ENCODE measurements at regions not wholly inside any gene's neighbourhood (a gene's known extent, or its start where the extent isn't known, plus 50 kb on each side); places are given as distances from the start of the nearest gene placed in this dataset.

DNA sequence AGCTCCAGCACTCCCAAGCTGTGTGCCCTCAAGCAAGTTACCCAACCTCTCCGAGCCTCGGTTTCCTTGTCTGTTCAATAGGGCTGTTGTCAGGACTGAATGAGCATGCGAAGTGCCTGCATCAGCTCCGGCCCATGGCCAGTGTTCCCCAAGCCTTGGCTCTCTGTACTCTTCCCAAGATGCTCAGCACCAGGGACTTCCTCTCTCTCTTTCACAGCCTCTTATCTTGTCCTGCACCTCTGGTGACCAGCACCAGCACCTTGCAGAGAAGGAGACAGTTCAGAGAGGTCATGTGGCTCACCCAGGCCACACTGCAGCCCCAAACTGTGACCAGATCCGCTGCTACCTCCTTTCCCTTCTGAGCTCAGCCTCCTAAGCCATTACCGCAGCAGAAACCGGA is 120.3 kb upstream of the ANO1 start:
- no peaks in the 10 kb centered on the region for H3K9me3 ChIP-seq (ENCODE audit: control insufficient read depth in 1 of 2, insufficient read depth in 1 of 2, low read depth in 1 of 2, low read length in 2 of 2)
- H3K4me2 ChIP-seq (ENCODE audit: low read length), result no peak overlapping the region
- peaks cover 9 to 33% of the 10 kb centered on the region in 2 experiments for H3K4me1 ChIP-seq (ENCODE audit: control insufficient read depth in 1 of 2, insufficient read depth in 2 of 2, low read length in 2 of 2)
- no peak overlapping the region for H2AFZ ChIP-seq (ENCODE audit: low read depth, low read length, poor library complexity, severe bottlenecking)
- ChIA-PET POLR2A (interaction anchor here (2.1 kb wide), 1 partner anchor 8 kb away, joined by 6 read pairs; no protein-coding TSS in a partner anchor), CTCF (no interaction called here), RAD21 (ENCODE audit: low non-redundant PET in 1 of 2, low total read pairs in 2 of 2, uncharacterized antibody in 2 of 2, unreplicated experiment in 2 of 2) (no interaction called here)
- H3K9me2 ChIP-seq (ENCODE audit: insufficient read depth), result no peaks in the 10 kb centered on the region
- ATAC-seq (no peak), DNase-seq (ENCODE audit: low read depth, low spot score) (no peak)
- no peak overlapping the region for H3K9ac ChIP-seq (ENCODE audit: low read length)
- no peak overlapping the region for H3K27ac ChIP-seq (ENCODE audit: low read depth, low read length)
- H3K27me3 ChIP-seq (ENCODE audit: insufficient read depth, low read length), result no peaks in the 10 kb centered on the region
- no peaks in the 10 kb centered on the region for H3K79me2 ChIP-seq (ENCODE audit: insufficient read depth, low read length)
- no peaks in the 10 kb centered on the region for H3K36me3 ChIP-seq (ENCODE audit: control insufficient read depth in 1 of 2, insufficient read depth in 2 of 2, low read length in 2 of 2)
- H3K4me3 ChIP-seq (replicated peaks in 1 of 2; ENCODE audit: low read depth in 1 of 2, low read length in 2 of 2), result no peak overlapping the region
- H4K20me1 ChIP-seq (ENCODE audit: insufficient read depth), result no peaks in the 10 kb centered on the region
- TF ChIP-seq POLR2AphosphoS5 (IDR thresholded peaks at IDR 0.05; ENCODE audit: low read depth, low read length) (no peak), SP1 (IDR thresholded peaks at IDR 0.05; ENCODE audit: low read depth) (no peak), SRF (IDR thresholded peaks at IDR 0.05; ENCODE audit: low read depth) (no peak), EZH2phosphoT487 (IDR thresholded peaks at IDR 0.05; ENCODE audit: borderline replicate concordance) (no peak), EZH2 (IDR thresholded peaks at IDR 0.05) (no peak), FOSL1 (IDR thresholded peaks at IDR 0.05; ENCODE audit: low read depth) (no peak)
- TF ChIP-seq, protein P1, sequence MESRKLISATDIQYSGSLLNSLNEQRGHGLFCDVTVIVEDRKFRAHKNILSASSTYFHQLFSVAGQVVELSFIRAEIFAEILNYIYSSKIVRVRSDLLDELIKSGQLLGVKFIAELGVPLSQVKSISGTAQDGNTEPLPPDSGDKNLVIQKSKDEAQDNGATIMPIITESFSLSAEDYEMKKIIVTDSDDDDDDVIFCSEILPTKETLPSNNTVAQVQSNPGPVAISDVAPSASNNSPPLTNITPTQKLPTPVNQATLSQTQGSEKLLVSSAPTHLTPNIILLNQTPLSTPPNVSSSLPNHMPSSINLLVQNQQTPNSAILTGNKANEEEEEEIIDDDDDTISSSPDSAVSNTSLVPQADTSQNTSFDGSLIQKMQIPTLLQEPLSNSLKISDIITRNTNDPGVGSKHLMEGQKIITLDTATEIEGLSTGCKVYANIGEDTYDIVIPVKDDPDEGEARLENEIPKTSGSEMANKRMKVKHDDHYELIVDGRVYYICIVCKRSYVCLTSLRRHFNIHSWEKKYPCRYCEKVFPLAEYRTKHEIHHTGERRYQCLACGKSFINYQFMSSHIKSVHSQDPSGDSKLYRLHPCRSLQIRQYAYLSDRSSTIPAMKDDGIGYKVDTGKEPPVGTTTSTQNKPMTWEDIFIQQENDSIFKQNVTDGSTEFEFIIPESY (IDR thresholded peaks at IDR 0.05; ENCODE audit: extremely low read depth, insufficient replicate concordance, low read length), result no peak
- no TSS peak for BruUV-seq (replicated peaks)
- intact Hi-C loops (cut with micrococcal nuclease), result no loop called here

DNA sequence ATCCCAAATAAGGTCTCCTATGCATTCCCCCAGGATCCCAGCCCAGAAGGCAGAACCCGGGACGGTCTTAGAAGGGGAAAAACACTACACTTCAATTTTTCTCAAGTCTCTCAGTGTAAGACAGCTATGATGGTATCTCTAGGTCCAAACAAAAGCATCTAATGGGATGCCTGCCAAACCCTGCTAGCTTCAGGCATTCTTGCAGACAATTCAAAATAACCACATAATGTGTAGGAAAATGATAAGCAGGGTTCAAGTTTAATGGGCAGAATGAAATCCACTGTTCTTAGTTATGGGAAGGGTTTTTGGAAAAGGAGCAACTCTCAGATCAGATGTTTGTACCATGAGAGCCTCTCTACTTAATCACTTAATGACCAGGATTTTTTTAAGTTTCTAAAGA is 119.8 kb upstream of the ANO1 start:
- ChIA-PET RAD21 (ENCODE audit: low non-redundant PET in 1 of 2, low total read pairs in 2 of 2, uncharacterized antibody in 2 of 2, unreplicated experiment in 2 of 2) (no interaction called here), POLR2A (interaction anchor here (2.1 kb wide), 1 partner anchor 9 kb away, joined by 6 read pairs; no protein-coding TSS in a partner anchor), CTCF (interaction anchor here (1.6 kb wide), 1 partner anchor 11 kb away, joined by 4 read pairs; no protein-coding TSS in a partner anchor)
- no peak overlapping the region for H3K27ac ChIP-seq (ENCODE audit: low read depth, low read length)
- H3K4me3 ChIP-seq (replicated peaks in 1 of 2; ENCODE audit: low read depth in 1 of 2, low read length in 2 of 2), result no peak overlapping the region
- no peaks in the 10 kb centered on the region for H3K9me3 ChIP-seq (ENCODE audit: control insufficient read depth in 1 of 2, insufficient read depth in 1 of 2, low read depth in 1 of 2, low read length in 2 of 2)
- H3K9ac ChIP-seq (ENCODE audit: low read length), result no peak overlapping the region
- intact Hi-C loops (cut with micrococcal nuclease), result no loop called here
- TF ChIP-seq FOSL1 (IDR thresholded peaks at IDR 0.05; ENCODE audit: low read depth) (no peak), POLR2A (IDR thresholded peaks at IDR 0.05; ENCODE audit: borderline replicate concordance, extremely low read depth, insufficient read depth, insufficient read length) (no peak), ZFX (IDR thresholded peaks at IDR 0.05) (no peak)
- H3K27me3 ChIP-seq (ENCODE audit: insufficient read depth, low read length), result no peaks in the 10 kb centered on the region
- no peak overlapping the region for H3K4me2 ChIP-seq (ENCODE audit: low read length)
- H3K9me2 ChIP-seq (ENCODE audit: insufficient read depth), result no peaks in the 10 kb centered on the region
- H3K79me2 ChIP-seq (ENCODE audit: insufficient read depth, low read length), result no peaks in the 10 kb centered on the region
- DNase-seq (ENCODE audit: low read depth, low spot score) (no peak), ATAC-seq (no peak)
- no TSS peak for BruUV-seq (replicated peaks)
- no peaks in the 10 kb centered on the region for H3K36me3 ChIP-seq (ENCODE audit: control insufficient read depth in 1 of 2, insufficient read depth in 2 of 2, low read length in 2 of 2)
- H3K4me1 ChIP-seq (ENCODE audit: control insufficient read depth in 1 of 2, insufficient read depth in 2 of 2, low read length in 2 of 2), result peaks cover 9 to 36% of the 10 kb centered on the region in 2 experiments
- no peaks in the 10 kb centered on the region for H4K20me1 ChIP-seq (ENCODE audit: insufficient read depth)
- H2AFZ ChIP-seq (ENCODE audit: low read depth, low read length, poor library complexity, severe bottlenecking), result no peak overlapping the region

Data from HCT116 (cell line).